GM15510 (cell line): ENCODE measurements at regions not wholly inside any gene's neighbourhood (a gene's known extent, or its start where the extent isn't known, plus 50 kb on each side); places are given as distances from the start of the nearest gene placed in this dataset.

Source experiments
- POLR2A ChIP-seq: IDR thresholded peaks from 3 replicates; pipeline ENCODE4 v1.6.1; 2011; ENCODE audit warnings: borderline replicate concordance; ENCODE audit not compliant: insufficient read length; ENCODE audit errors: extremely low read depth

- no peak for TF ChIP-seq POLR2A
These were observed 211.7 kb upstream of the NFE2L3 start for GRCh38 chr7:25940086-25940906.

- no peak for TF ChIP-seq POLR2A
These were observed 207.1 kb upstream of the NFE2L3 start for GRCh38 chr7:25944777-25945515.

GRCh38 chr7:25945608-25946007 lies 206.4 kb upstream of the NFE2L3 start:
- no peak for TF ChIP-seq POLR2A

- TF ChIP-seq POLR2A = no peak
These were observed 205.8 kb upstream of the NFE2L3 start for GRCh38 chr7:25946181-25946580.

- TF ChIP-seq POLR2A = peak; percentile 17
These were observed 204.1 kb upstream of the NFE2L3 start for GRCh38 chr7:25947669-25948516.

GRCh38 chr7:25949736-25950487 lies 202.1 kb upstream of the NFE2L3 start:
- TF ChIP-seq POLR2A = peak; percentile 42

GRCh38 chr7:25950488-25951413 lies 201.2 kb upstream of the NFE2L3 start:
- peak; percentile 51 for TF ChIP-seq POLR2A

- TF ChIP-seq POLR2A = peak; percentile 54
These were observed 200.4 kb upstream of the NFE2L3 start for GRCh38 chr7:25951414-25952260.

- TF ChIP-seq POLR2A = no peak
These were observed 199.5 kb upstream of the NFE2L3 start for GRCh38 chr7:25952261-25953057.

- TF ChIP-seq POLR2A = no peak
These were observed 198.1 kb upstream of the NFE2L3 start for GRCh38 chr7:25953859-25954258.

GRCh38 chr7:25954395-25954794 lies 197.6 kb upstream of the NFE2L3 start:
- no peak for TF ChIP-seq POLR2A
